Activated naive CD8-positive, alpha-beta T cell treated with anti-CD3 and anti-CD28 coated beads, Interleukin-2, amount 50 U/mL, for 16 hours (primary cell): ENCODE measurements at regions not wholly inside any gene's neighbourhood (a gene's known extent, or its start where the extent isn't known, plus 50 kb on each side); places are given as distances from the start of the nearest gene placed in this dataset.
"Not testable (repeated sequence)": the region's sequence is repeated elsewhere in the genome, so short reads cannot be mapped to it uniquely, and the experiment has no call there.

ENCODE experiments used
- DNase-seq: peaks from one replicate; pipeline ENCODE4 v3.0.0-alpha.2; 2020; ENCODE audit warnings: low read depth, low spot score

- no peak for DNase-seq
Observed at GRCh38 chrX:65610481-65610880, 57.0 kb upstream of the MSN start.

- DNase-seq, result no peak
Observed at GRCh38 chrX:65610040-65610439, 57.4 kb upstream of the MSN start.

- DNase-seq, result no peak
Observed at GRCh38 chrX:65609237-65609636, 58.2 kb upstream of the MSN start.

- DNase-seq, result no peak
Observed at GRCh38 chrX:65608026-65608425, 59.4 kb upstream of the MSN start.

GRCh38 chrX:65607070-65607742 lies 60.2 kb upstream of the MSN start:
- no peak for DNase-seq

GRCh38 chrX:65602221-65602560 lies 65.3 kb upstream of the MSN start:
- no peak for DNase-seq

- DNase-seq, result no peak
Observed at GRCh38 chrX:65601530-65602220, 65.8 kb upstream of the MSN start.

GRCh38 chrX:65601126-65601525 lies 66.3 kb upstream of the MSN start:
- no peak for DNase-seq

GRCh38 chrX:65600106-65600505 lies 65.5 kb upstream of the LAS1L start:
- no peak for DNase-seq

GRCh38 chrX:65598559-65599147 lies 64.1 kb upstream of the LAS1L start:
- no peak for DNase-seq

- DNase-seq, result no peak
Observed at GRCh38 chrX:65596270-65597034, 61.9 kb upstream of the LAS1L start.

- DNase-seq, result peak; percentile 76
Observed at GRCh38 chrX:65595460-65595876, 60.9 kb upstream of the LAS1L start.

- DNase-seq, result no peak
Observed at GRCh38 chrX:65591206-65591605, 56.6 kb upstream of the LAS1L start.

GRCh38 chrX:65589304-65589703 lies 54.7 kb upstream of the LAS1L start:
- no peak for DNase-seq

- DNase-seq, result no peak
Observed at GRCh38 chrX:65588795-65589194, 54.2 kb upstream of the LAS1L start.

GRCh38 chrX:65587616-65588526 lies 53.3 kb upstream of the LAS1L start:
- no peak for DNase-seq

- no peak for DNase-seq
Observed at GRCh38 chrX:65586491-65586890, 51.9 kb upstream of the LAS1L start.

- not testable (repeated sequence) for DNase-seq
Observed at GRCh38 chrX:65585226-65585625, 50.6 kb upstream of the LAS1L start.
